8988T (cell line): ENCODE measurements at regions not wholly inside any gene's neighbourhood (a gene's known extent, or its start where the extent isn't known, plus 50 kb on each side); places are given as distances from the start of the nearest gene placed in this dataset.

ENCODE experiments used
- DNase-seq: peaks from one replicate; pipeline ENCODE4 v3.0.0; 2011

DNA sequence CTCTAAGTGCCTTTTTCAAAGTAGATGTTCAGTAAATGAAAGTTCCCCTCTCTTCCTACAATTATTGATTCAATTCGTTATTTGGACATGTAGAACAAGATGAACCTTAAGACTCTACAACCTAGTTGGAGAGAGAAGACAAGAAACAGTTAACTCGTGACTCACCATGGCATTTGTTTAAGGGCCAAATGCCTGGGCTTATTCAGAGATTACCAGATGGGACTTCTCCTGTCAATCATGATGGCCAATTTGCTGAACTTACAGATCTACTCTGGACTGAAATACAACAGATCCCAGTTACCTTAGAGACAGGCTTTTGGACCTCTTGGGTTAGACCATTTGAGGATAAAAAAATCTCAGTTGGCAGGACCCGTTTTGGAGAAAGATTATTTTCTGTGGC lies 93.5 kb downstream of the C1orf94 start:
- DNase-seq, result no peak

- DNase-seq, result no peak
Observed at GRCh38 chr1:34272152-34272551, 95.4 kb downstream of the C1orf94 start.

GRCh38 chr1:34275150-34275549 lies 98.4 kb downstream of the C1orf94 start:
- no peak for DNase-seq

DNA sequence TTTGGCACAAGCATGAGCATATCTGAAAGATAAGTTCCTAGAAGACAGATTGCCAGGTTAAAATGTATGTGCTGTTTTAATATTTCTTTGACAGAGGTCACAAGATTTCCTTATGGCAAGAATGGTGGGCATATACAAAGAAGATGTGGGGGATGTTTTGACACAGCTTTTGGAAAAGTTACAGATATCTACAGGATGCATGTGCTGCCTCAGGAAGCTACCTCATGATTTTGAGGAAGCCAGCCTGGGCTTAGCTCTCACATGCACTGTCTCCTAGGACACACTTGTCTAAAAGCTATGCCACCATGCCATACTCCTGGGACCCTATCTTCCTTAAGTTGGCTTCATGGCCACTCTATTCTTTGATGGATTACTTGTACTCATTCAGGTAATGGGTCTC lies 99.9 kb downstream of the C1orf94 start:
- no peak for DNase-seq

GRCh38 chr1:34277150-34277549 lies 100.4 kb downstream of the C1orf94 start:
- DNase-seq, result no peak

- DNase-seq, result no peak
Observed at GRCh38 chr1:34278211-34278610, 101.5 kb downstream of the C1orf94 start.

DNA sequence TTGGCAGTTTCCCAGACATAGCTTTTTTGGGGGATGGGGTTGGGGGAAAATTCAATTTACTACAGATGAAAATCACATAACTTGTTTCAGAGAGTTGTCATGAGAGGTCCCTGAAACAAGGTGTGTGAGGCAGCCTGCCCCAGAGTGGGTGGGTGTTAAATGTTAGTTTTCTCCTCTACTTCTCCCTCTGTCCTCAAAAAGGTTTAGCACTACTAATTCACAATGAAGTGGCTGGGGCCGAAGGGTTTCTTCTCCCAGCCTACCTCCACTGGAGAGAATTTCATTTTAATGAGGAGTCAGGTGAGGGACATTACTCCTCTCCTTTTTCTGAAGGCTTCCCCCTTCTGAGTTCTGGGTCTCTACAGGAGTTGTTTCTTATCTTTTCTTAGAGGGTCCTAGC lies 103.3 kb downstream of the C1orf94 start:
- no peak for DNase-seq

DNA sequence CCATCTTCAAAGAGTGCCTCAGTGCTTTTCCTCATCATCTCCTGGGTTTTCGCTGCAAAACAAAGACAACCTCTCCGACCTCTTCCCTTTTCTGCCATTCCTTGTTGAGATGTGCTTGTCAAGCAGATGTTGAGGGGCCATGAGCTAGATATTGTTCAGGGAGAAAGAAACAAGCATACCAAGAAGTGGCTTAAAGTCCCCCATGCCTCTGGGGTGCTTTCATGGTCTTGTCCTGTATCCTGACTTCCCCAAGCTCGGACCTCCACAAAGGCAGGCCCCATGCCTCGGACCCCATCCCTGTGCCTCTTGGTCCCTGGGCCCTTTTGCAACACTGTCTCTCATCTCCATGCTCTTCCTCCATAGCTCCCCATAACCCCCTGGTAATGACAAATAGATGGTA lies 103.8 kb downstream of the C1orf94 start:
- DNase-seq, result no peak

- DNase-seq, result no peak
Observed at GRCh38 chr1:34283142-34283541, 106.4 kb downstream of the C1orf94 start.

DNA sequence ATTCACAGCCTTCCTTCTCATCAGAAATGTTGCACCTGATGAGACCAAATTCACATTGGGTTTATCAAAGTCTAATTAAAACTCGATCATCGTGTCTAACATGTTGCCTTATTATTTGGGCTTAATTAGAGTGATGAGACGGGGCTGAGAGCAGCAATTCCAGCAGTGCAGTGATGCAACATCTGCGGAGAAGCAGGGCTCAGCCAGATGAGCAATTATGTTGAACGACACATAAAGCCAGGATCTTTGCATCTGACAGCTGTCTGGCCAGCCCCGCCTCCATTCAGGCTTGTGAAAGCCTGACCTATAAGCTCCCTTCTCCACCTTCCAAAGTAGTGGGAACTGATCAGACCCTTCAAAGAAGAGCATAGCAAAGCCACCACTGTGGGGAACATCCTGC lies 109.8 kb downstream of the C1orf94 start:
- DNase-seq, result no peak

DNA sequence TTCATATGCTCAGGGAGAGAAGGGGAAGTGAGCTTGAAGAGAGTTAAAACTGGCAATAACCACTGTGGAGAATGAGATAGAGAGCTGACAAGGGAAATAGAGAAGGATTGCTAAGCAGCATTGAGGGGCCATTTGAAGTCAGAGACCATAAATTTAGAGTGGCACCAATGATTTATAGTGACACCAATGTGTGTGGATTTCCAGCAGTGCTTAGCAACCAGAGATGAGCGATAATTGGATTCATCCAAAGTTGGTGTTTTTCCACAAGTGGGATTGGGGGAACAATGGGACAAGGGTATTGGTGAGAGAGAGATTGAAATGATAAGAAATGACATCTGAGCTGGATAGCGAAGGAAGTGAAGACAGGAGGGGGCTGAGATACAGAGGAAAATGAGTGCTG lies 114.1 kb downstream of the C1orf94 start:
- DNase-seq, result no peak

GRCh38 chr1:34292472-34292871 lies 115.8 kb downstream of the C1orf94 start:
- DNase-seq, result no peak

GRCh38 chr1:34296059-34296458 lies 119.4 kb downstream of the C1orf94 start:
- DNase-seq, result no peak

DNA sequence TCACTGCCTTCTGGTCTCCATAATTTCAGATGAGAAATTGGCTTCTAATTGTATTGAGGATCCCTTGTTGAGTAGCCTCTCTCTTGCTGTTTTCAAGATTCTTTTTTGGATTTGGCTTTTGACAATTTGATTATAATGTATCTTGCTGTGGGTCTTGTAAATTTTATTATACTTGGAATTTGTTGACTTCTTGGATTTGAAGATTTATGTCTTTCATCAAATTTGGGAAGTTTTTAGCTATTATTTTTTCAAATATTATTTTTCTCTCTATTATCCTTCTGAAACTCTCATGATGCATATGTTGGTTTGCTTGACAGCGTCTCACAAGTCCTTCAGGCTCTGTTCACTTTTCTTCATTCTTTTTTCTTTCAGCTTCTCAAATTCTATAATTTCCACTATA lies 126.1 kb downstream of the C1orf94 start:
- no peak for DNase-seq

DNA sequence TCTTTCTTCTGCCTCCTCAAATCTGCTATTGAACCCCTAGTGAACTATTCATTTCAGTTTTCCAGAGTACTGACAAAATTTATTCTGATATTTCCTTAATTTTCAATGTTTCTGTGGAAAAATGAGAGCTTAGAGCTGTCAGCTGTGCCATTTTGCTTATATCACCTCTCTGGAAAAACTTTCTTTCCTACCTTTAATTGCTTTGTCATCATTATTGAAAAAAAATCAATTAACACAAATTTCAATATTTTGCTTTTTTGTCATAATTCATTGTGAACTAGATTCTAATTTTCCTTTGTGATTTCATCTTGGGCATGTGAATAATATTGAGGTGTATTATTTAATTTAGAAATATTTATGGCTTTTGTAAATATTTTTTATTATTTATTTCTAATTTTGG lies 126.5 kb downstream of the C1orf94 start:
- no peak for DNase-seq

- DNase-seq, result no peak
Observed at GRCh38 chr1:34306568-34306967, 129.9 kb downstream of the C1orf94 start.

- DNase-seq, result no peak
Observed at GRCh38 chr1:34312359-34312758, 135.7 kb downstream of the C1orf94 start.

DNA sequence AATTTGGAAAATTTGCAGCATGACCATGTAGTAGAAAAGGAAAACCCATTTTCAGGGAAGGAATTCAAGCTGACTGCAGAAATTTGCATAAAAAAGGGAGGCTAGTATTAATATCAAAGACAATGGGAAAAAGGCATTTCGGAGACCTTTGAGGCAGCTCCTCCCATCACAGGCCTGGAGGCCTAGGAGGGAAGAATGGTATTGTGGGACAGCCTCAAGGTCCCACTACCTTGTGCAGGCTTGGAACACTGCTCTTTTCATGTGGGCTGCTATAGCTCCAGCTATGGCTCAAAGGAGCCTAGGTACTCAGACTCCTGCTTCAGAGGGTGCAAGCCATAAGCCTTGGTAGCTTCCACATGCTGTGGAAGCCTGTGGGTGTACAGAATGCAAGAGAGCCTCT lies 139.3 kb downstream of the C1orf94 start:
- DNase-seq, result no peak

- no peak for DNase-seq
Observed at GRCh38 chr1:34316773-34317172, 140.1 kb downstream of the C1orf94 start.

GRCh38 chr1:34319218-34319617 lies 142.5 kb downstream of the C1orf94 start:
- no peak for DNase-seq

- no peak for DNase-seq
Observed at GRCh38 chr1:34320053-34320669, 143.5 kb downstream of the C1orf94 start.

- no peak for DNase-seq
Observed at GRCh38 chr1:34322969-34323368, 146.3 kb downstream of the C1orf94 start.

DNA sequence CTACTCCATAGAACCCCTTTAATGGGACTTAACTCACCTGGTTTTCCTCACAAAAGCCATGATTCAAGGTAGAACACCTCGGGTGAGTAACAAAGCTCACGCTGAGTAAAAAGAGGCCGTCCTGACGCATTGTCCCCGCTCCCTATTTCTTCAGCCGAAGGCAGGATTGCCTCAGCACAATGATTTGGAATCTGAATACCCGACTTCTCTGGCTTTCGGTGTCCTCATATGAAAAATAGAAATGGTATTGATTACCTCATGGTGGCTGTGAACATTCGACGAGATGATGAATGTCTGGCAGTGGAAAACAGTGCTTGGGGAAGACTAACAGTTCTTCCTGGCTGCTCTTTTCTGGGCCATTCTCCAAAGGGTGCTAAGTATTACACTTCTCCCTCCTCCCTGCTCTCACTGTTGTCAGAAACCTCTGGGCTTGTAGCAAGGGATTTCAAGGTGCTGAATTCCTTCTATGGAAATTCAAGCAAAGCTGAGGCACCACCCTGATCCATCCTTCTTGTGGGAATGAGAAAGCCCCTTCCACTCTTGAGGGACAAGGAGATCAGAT lies 148.3 kb downstream of the C1orf94 start:
- no peak for DNase-seq

DNA sequence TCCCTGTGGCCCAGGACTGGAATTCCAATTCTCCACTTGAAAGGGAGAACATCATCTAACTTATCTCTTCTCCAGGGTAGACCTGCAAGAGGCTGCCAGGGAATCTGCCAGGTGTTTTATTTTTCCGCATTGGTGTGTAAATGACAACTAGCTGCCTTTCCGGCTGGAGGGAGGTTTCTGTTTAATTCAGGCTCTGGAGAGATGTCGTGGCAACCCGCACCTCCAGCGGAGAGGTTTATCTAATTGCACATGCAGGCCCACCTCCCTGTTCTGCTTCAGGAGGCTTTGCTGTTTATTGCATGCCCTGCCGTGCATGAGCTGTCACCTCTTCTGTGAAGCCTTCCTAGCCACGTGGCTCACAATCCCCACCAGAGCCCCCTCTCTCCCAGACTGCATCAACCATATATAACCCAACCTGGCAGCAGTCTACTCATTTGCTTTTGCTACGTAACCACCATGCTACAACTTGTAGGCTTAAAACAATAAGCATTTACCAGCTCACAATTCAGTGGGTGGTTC lies 151.6 kb downstream of the C1orf94 start:
- no peak for DNase-seq

GRCh38 chr1:34330061-34330460 lies 153.4 kb downstream of the C1orf94 start:
- no peak for DNase-seq
